ENCODE measurements at regions not wholly inside any gene's neighbourhood (a gene's known extent, or its start where the extent isn't known, plus 50 kb on each side); places are given as distances from the start of the nearest gene placed in this dataset.

DNA sequence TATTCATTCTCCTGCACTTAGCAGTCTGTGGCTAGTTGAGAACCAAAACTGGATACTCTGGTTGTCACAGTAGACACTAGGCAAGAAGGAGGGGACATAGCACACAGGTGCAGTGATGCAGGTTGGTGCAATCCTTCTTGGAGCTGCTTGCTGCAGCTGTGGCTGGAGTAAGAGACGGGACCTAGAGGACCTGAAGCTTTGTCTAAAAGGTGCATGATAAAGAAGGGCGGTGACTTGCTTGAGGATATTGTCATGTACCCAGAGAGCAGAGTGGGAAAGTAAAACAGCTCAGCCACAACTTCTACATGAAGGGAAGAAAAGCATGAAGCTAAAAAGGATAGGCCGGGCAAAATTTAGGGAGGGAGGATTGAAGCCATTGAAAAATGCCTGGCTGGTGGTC, 304.1 kb upstream of the KIRREL3 start:
- no peak for DNase-seq (ENCODE audit: low read depth)

DNA sequence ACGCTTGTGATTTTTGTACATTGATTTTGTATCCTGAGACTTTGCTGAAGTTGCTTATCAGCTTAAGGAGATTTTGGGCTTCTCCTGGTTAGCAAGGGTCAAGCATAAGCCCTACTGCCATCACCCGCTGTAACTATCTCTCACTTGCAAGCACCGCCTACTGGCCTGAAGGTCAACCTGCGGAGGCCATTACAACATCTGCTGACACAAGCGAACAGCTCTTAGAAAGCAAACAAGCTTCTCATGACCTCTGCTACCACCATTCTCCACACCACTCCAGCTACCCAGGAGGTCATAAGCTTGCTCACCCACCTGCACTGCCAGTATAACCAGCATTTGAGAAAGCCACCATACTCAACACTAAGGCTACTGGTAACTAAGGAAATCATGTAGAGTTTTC, 288.4 kb upstream of the KIRREL3 start:
- no peak for DNase-seq (ENCODE audit: low read depth)

DNA sequence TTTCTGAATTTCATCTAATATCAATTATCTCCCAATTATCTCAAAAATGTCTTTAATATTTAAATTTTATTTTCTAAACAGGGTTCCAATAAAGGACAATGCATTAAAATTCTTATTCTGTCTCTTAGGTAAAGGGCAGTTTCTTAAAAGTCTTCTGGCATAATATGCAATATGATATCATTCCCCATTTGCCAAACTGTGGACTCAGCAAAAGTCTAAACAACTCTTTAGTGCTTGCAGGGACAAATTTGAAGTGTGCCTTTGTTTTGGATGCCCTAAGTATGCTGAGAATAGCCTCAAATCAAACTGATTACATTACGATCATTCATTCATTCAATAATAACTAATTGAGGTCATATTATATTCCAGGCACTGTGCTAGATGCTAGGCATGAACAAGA, 281.0 kb upstream of the KIRREL3 start:
- no peak for DNase-seq (ENCODE audit: low read depth)

DNA sequence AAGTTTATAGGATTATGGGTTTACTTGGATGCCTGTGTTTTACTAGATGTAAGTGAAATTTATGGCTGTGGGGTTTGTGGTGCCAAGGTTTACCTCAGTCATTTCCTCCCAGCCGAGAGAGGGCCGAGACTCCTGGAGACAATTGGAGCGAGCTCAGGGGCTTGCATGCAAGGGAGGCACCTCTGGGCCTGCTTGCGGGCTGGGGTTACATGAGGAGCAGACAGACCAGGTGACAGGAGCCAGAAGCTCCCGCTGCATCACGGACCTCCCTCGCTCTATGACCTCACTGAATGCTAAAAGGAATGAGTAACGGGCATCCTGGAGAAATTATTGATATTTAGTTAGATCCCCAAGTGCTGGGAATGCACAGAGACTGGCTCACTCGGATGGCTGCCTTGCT, 275.2 kb upstream of the KIRREL3 start:
- no peak for DNase-seq (ENCODE audit: low read depth)

DNA sequence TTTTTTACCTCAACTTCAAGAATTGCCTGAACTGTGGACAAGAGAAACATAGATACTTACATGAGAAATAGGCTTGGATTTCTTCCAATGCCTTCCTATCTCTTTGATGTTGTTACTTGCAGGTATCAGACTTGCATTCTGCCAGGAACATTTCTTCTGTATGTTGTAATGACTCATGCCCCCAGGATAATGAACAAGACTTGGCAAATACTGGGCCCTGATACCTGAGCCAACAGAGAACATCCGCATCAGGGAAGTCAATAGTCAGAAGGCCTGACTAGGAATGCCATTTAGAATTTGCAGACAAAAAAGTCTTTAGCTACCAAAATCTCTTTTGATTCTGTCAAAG, 273.7 kb upstream of the KIRREL3 start:
- no peak for DNase-seq (ENCODE audit: low read depth)

DNA sequence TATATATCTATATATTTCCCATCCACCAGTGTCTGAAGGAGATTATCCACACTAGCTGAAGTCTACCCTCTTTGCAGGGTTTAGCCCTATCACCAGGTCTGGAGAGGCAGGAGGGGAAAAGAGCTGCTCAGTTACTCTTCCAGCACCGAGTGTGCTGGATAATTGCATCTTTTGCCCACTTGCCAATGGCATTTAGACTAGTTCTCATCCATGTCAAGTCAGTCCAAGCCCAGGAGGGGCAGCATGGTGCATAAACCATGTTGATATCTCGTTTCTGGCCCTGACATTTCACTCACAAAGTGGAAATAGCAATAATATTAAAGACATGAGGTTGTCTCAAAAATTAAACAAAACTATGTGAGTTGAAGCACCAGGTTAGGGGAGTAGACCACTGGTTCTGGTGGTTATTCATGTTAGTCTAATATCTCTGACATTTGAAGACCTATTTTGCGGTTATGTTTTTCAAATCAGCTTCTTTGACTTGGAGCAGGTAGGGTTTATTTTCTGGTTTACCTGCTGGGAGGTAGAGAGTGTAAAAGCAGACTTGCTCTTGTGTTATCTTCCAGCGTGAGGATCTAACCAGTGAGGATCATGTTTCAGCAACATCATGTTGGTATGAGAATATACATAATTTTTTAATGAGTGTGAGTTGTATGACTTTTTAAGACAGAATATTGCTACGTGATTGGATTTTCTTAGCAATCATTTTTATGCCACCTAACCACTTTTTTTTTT, 273.2 kb upstream of the KIRREL3 start:
- DNase-seq (ENCODE audit: low read depth): no peak

DNA sequence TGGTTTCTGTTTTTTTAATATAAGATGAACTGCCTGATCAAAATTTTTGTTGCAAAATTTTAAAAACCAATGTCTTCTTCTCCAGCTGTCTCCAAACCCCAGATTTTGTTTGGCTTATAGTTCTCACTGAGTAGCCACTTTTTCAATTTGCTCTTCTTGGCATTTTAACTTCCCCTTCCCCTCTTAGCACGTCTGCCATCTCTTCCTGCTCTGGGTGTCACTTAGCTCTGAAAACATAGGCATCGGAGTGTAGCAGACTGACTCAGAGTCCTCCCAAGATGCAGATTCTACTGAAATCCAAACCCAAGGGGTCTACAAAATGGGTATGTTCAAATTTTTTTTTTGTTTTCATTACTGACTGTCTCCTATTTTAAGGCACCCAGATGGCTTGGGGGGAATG, 270.3 kb upstream of the KIRREL3 start:
- DNase-seq (ENCODE audit: low read depth): no peak

DNA sequence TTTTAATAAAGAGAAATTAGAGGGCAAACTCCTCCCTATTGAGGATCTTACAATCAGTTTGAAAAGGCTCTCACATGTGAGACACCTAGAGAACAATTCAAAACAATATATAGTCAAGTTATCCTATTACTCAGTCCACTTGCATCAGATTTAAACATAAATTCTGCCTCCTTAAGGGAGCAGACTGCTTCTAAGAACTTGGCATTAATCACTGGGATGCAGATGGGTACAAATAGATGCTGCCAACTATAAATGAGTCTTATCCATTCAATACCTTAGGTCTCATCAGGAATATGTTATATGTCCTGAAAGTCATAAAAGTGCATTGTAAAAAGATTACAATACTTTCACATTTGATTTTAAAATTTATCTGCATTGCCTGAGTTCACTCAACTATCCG, 269.3 kb upstream of the KIRREL3 start:
- DNase-seq (ENCODE audit: low read depth): no peak

DNA sequence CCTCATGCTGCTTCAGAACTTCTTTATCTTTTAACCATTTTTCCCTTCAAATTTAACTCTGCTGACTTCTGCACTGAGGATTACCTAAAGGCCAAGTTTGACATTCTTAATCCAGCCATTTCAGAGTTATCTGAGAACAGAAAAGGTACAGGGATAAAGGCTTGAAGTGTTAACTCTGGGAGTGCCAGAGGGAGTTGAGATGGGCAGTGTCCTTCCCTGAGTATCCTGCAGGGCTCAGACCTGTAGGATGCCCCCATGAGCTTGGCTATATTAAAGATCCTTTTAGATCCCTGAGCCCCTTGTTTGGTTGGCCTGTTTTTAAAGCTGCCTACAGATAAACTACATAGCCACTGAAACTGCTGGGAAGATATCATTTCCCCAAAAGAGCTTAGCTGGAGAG, 268.4 kb upstream of the KIRREL3 start:
- no peak for DNase-seq (ENCODE audit: low read depth)

DNA sequence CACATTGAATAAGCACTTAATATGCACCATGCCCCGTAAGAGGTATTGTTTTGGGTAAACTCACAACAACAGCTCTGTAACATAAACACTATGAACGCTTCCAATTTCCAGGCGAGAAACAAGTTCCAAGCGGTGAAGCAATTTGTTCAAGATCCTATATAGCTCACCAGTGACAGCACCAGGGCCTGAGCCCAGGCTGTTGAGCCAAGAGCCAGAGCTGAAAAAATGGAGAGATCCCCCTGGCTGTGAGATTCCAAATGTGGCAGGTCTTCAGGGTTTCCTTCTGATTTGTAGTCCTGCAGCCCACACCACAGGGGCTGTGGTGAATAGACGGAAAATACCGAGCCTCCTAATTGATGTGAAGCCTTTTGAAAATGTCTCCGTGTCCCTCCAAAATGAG, 268.0 kb upstream of the KIRREL3 start:
- no peak for DNase-seq (ENCODE audit: low read depth)

DNA sequence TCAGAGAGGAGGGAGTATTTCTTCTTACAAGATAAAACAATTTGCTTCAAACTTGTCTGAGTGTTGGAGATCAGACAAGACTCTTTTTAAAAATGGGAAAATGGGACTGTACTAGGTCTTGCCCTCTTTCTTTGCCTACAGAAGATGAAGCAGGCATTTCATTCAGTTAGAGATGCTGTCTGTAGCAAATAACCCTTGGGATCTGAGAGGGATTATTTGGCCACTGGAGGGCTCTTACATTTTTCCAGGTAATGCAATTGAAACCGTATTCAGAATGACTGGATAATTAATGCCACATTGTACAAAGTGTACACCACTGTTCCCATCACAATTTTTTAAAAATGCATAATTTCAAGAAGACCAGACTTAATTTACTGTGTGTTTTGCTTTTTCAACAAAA, 258.5 kb upstream of the KIRREL3 start:
- DNase-seq (ENCODE audit: low read depth): no peak

DNA sequence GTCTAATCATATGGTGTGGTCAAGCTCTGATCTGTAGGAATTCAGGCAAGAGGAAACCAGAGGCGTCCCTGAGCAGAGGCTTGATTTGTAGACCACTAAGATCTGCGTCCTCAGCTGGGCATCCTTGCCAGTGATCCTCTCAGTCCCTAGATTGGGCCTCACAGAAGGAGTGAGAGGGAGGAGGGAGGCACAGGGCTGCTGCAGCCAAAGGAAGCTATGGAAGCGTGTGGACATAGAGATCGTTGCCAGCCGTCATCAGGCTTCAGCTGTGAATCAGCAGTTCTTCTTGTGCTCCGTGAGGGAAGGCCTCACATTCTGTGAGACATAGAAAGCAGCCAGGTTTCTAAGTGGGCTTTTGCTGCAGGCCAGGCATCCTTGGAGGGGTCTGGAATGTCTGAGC, 254.6 kb upstream of the KIRREL3 start:
- DNase-seq (ENCODE audit: low read depth): no peak

DNA sequence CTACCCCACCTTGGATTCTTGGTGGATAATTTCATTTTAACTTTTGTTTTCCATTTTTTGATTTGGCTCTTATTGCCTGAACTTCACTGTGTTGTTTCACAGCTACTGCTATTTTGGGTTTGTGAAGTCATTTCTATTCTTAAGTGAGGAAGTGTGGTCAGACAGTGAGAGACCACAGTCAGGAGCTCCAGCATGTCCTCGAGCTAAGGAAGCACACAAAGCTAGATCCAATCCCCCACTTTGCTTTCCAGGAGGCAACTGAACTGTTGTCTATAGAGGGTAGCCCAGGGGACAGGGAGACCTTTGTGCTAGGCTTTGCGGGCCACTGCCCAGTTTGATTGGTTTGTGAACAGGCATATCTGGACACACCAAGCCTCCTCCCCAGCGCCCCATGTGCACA, 251.8 kb upstream of the KIRREL3 start:
- DNase-seq (ENCODE audit: low read depth): no peak

DNA sequence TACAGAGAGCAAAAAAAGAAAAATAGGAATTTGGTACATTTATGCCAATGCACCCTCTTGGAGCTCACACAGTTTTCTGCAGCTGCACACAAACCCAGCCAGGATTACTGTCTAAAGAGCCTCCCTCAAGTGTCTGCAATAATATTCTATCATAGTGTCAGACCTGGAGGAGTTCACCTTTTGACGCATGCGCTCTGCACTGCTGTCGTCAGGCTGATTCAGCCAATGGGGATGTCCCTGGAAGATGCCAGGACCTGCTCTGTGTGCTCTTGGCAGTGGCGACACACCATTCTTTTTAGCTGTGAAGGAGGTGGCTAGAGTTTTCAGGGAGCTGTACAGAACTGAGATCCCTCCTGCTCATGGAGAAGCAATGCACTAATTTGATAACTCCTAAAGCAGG, 249.0 kb upstream of the KIRREL3 start:
- DNase-seq (ENCODE audit: low read depth): no peak

DNA sequence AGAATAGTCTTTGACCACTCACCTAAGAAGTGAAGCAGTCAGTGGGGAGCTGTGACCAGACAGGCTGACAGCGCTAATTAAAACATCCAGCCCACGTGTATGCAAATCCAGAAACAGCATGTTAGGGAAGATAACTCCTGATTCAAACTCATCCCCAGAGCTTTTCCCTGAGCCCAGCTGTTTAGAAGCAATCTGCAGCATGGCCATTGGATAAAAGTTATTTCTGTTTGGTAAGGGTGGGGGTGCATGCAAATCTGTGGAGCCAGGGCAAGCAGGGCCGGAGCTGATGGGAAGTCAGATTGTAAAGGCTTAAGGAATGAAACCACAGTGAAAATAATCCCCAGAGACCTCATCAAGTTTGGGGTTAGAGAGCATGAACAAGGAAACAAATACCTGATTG, 247.9 kb upstream of the KIRREL3 start:
- DNase-seq (ENCODE audit: low read depth): no peak

DNA sequence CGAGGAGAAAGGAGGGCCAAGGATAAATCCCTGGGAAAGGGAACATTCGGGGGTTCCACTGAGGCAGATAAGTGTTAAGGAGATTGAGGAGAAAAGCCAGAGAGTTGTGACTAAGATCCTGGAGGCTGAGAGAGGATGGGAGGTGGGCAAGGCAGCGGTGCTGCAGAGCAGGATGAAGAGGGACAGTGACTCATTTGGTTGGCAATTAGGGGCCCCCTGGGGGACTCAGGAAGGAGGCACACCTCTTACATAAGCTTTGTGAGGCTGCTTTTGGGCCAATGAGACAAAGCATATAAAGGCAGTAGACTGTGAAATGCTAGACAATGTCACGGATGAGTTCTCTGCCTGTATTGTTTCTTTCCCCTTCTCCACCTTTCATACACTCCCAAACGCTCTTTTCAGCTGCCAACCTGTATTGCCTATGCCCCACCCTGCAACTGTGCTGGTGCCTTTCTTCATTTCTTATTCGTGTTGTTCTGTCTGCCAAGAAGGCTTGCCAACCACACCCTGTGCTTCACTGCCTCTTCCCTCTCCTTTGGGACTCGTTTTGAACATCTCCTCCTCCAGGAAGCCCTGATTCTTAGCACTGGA, 246.8 kb upstream of the KIRREL3 start:
- no peak for DNase-seq (ENCODE audit: low read depth)

DNA sequence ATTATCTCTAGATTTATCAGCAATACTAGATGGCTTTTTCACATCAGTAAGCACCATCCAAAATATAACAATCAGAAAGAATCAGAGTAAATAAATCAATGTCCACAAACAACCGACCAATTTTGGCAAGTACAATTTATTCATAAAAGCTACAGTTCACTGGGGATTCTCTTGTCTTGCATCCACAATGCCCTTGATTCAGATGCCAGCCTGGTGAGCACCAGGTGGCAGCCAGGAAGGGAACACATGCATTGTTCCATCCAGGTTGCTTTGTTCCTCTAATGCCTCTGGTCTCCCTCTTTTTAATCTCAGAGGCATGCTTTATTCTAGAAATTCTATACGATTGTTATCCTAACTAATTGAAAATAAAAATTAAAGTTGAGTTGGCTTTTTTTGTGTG, 242.1 kb upstream of the KIRREL3 start:
- DNase-seq (ENCODE audit: low read depth): no peak

DNA sequence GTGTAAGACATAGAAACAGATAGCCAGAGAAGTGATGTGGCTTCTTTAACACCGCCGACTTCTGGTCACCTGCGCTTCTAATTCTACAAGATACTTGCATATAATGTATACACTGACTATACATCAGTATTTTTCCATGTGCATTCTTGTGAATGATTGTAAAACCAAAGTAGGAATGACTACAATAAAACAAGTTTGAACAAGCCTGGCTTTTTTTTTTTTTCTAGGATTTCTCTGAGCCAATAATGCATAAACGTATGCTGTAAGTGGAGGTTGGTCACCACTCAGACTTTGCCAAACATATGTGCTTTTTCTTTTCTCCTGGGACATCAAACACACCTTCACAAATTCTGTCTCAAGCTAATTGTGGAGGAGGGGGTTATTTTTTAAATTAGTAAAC, 237.8 kb upstream of the KIRREL3 start:
- no peak for DNase-seq (ENCODE audit: low read depth)

DNA sequence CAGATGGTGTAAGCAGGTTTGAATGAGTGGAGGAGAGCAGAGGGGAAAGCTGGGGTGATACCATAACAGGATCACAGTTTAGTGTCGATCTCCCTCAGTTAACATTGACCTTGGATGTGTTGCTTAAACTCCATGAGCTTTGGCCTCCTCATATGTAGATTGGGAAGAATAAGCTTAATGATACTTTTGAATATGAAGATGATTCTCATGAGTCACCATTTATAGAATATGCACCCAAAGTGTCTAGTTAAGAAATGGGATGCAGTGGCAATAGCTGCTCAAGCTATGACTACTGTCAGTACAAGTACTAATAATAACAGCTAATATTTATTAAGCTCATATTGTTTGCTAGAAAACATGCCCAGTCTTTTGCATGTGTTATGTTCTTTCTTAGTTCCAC, 236.2 kb upstream of the KIRREL3 start:
- no peak for DNase-seq (ENCODE audit: low read depth)

DNA sequence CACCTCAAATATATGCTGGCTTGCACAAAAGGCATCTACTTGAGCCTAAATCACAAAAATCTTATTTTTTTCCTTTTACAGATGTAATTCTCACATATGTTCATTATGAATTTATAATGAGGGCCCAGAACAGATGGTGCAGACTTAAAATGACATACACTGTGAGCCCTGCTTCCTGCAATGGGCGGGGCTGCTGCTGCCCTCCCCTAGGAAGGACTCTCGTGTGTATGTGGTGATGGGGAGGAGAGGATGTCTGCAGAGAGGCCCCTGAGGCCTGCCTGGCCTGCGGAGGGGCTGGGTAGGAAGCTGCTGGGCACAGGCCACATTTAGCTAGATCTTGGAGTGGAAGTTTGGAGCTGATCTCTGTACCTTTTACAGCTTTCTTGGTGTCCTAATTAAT, 233.4 kb upstream of the KIRREL3 start:
- DNase-seq (ENCODE audit: low read depth): no peak

DNA sequence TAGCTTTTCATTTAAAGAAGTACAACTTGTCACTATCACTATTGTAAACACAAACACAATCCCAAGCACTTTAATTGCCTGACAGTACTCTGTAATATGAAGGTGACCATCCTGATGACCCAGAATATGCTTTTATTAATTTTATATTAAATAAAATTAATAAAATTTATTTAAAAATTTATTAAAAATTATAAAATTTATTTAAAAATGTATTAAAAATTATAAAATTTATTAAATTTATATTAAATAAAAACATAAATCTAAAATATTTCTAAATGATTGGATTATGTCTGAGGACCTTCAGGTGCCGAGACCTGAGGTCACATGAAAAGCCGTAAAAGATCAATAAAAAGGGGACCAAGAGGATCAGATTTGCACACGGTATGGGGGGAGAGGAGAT, 229.8 kb upstream of the KIRREL3 start:
- DNase-seq (ENCODE audit: low read depth): no peak

DNA sequence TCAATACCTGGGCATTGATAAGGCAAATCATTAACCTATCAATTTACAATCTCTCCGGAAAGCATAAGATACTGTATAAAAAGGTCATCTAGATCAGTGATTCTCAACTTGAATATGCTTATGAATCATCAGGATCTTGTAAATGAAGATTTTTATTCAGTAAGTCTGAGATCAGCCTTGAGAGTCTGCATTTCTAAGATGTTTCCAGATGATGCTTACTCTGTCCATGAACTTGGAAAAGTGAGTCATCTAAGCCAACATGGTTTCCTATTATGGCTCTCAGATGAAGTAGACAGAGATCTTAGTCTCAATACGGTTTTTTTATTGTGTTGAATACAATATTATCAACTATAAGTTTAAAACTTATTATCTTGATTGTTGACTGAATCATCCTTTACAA, 226.4 kb upstream of the KIRREL3 start:
- DNase-seq (ENCODE audit: low read depth): no peak

DNA sequence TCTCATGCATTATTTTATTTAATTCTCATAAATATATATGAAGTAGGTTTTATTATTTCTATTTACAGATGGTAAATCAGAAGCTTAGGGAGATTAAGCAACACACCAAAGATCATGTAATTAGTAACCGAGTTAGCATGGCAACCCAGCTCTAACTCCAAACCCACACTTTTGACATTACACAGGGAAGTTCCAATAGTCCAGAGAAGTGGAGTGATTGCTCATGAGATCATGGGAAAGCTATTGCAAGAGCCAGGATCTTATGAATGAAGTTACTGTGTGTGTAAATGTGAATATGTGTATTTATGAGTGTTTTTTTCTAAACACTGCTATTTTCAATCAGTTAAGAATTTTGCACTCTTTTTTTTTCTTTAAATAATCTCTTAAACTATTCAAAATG, 225.8 kb upstream of the KIRREL3 start:
- no peak for DNase-seq (ENCODE audit: low read depth)

DNA sequence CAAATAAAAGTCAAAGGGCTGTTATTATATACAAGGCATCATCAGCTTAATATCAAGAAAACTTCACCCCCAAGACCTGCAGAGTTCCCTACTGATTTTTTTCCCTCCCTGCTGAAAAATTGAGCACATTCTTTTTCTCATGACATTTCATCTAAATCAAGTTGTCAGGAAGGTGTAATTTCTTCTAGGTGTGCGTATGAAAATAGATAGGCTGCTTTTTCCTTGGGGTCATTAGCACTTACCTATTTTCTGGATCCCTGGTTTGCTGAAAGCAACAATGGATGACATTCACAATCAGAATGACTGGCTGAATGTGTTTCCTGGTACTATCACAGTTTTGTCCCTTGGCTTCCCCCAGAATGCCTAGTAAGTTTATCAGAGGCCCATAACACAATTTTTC, 225.0 kb upstream of the KIRREL3 start:
- no peak for DNase-seq (ENCODE audit: low read depth)

DNA sequence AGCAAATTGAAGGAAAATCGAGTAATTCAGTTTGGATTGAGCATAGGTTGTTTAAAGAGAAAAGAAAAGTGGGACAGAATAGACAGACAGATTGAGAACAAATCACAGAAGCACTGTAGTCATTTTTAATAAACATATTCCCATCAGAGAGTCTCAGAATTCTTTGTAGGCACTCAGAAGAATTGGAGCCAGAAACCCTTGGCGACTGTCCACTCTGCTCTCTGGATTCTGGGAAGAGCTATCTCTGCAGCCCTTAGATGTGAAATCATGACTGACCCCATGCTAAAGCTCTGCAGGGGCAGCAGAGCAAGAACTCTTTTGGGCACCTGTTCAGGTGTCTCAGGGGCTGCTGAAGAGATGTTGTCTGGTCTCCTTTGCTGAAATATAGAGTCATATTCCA, 223.7 kb upstream of the KIRREL3 start:
- DNase-seq (ENCODE audit: low read depth): no peak

All from stimulated activated CD4-positive, alpha-beta T cell treated with anti-CD3 and anti-CD28 coated beads, Interleukin-2, amount 100 ng/mL, for 4 hours (primary cell).